ENCODE measurements at regions not wholly inside any gene's neighbourhood (a gene's known extent, or its start where the extent isn't known, plus 50 kb on each side); places are given as distances from the start of the nearest gene placed in this dataset.

- H3K23ac ChIP-seq (ENCODE audit: low read length), result no peak overlapping the region
- no peak overlapping the region for H3K18ac ChIP-seq (ENCODE audit: low read length)
- H2BK15ac ChIP-seq (replicated peaks; ENCODE audit: low read depth), result no peak overlapping the region
- no peak overlapping the region for H3K9ac ChIP-seq (ENCODE audit: low read length)
- H3K27ac ChIP-seq (ENCODE audit: low read depth, low read length), result no peak overlapping the region
- H3K4ac ChIP-seq (ENCODE audit: low read depth, low read length), result no peak overlapping the region
- DNase-seq, result peak; percentile 95
- no peak overlapping the region for H4K8ac ChIP-seq (ENCODE audit: low read depth, low read length)
- H2AK5ac ChIP-seq (ENCODE audit: low read length), result no peak overlapping the region
- no peaks in the 10 kb centered on the region for H3K36me3 ChIP-seq (ENCODE audit: control insufficient read depth, insufficient read depth, low read length)
- WGBS (ENCODE audit: extremely low coverage, insufficient coverage, low lambda C conversion rate), result no CpG with 5 or more reads among the region's 2 CpGs
- no peak overlapping the region for H3K4me3 ChIP-seq (ENCODE audit: low read length)
- H3K27me3 ChIP-seq (ENCODE audit: insufficient read depth, low read length, poor library complexity), result no peaks in the 10 kb centered on the region
- H3K4me1 ChIP-seq (ENCODE audit: control insufficient read depth, low read depth, low read length), result peaks cover 4% of the 10 kb centered on the region
- no peak overlapping the region for H4K5ac ChIP-seq (ENCODE audit: low read length)
- no peaks in the 10 kb centered on the region for H3K79me2 ChIP-seq (ENCODE audit: control insufficient read depth, insufficient read depth, low read length)
- no peak overlapping the region for H2BK120ac ChIP-seq (ENCODE audit: low read depth, low read length)
- peak overlapping the region; percentile 56 for H3K56ac ChIP-seq (ENCODE audit: low read length)
- H2BK5ac ChIP-seq (ENCODE audit: low read length), result no peak overlapping the region
- H3K4me2 ChIP-seq (ENCODE audit: low read length), result no peak overlapping the region
- no peaks in the 10 kb centered on the region for H3K79me1 ChIP-seq (ENCODE audit: low read length)
These were observed 164.1 kb upstream of the NCAM1 start for GRCh38 chr11:112797092-112797491.

GRCh38 chr11:112797648-112798293 is 163.4 kb upstream of the NCAM1 start:
- Histone ChIP-seq H3K18ac (ENCODE audit: low read length) (no peak overlapping the region), H3K27ac (ENCODE audit: low read depth, low read length) (no peak overlapping the region), H4K8ac (ENCODE audit: low read depth, low read length) (no peak overlapping the region), H3K4me3 (ENCODE audit: low read length) (no peak overlapping the region), H3K79me2 (ENCODE audit: control insufficient read depth, insufficient read depth, low read length) (no peaks in the 10 kb centered on the region), H3K27me3 (ENCODE audit: insufficient read depth, low read length, poor library complexity) (no peaks in the 10 kb centered on the region), H3K36me3 (ENCODE audit: control insufficient read depth, insufficient read depth, low read length) (no peaks in the 10 kb centered on the region), H2BK15ac (replicated peaks; ENCODE audit: low read depth) (no peak overlapping the region), H3K4ac (ENCODE audit: low read depth, low read length) (no peak overlapping the region), H3K4me1 (ENCODE audit: control insufficient read depth, low read depth, low read length) (peaks cover 4% of the 10 kb centered on the region), H3K79me1 (ENCODE audit: low read length) (no peaks in the 10 kb centered on the region), H3K4me2 (ENCODE audit: low read length) (no peak overlapping the region), H3K23ac (ENCODE audit: low read length) (no peak overlapping the region), H2BK5ac (ENCODE audit: low read length) (no peak overlapping the region), H2BK120ac (ENCODE audit: low read depth, low read length) (no peak overlapping the region), H4K5ac (ENCODE audit: low read length) (peak overlapping the region; percentile 12), H2AK5ac (ENCODE audit: low read length) (peak overlapping the region; percentile 50), H3K9ac (ENCODE audit: low read length) (no peak overlapping the region), H3K56ac (ENCODE audit: low read length) (peak overlapping the region; percentile 56)
- WGBS (ENCODE audit: extremely low coverage, insufficient coverage, low lambda C conversion rate), result no CpG with 5 or more reads among the region's 14 CpGs
- DNase-seq, result peak; percentile 84

GRCh38 chr11:112801025-112801816 is 160.0 kb upstream of the NCAM1 start:
- Histone ChIP-seq H3K4me2 (ENCODE audit: low read length) (no peak overlapping the region), H3K18ac (ENCODE audit: low read length) (no peak overlapping the region), H3K4ac (ENCODE audit: low read depth, low read length) (no peak overlapping the region), H3K56ac (ENCODE audit: low read length) (no peak overlapping the region), H3K4me1 (ENCODE audit: control insufficient read depth, low read depth, low read length) (peaks cover 5% of the 10 kb centered on the region), H4K8ac (ENCODE audit: low read depth, low read length) (no peak overlapping the region), H3K23ac (ENCODE audit: low read length) (no peak overlapping the region), H2BK5ac (ENCODE audit: low read length) (no peak overlapping the region), H3K4me3 (ENCODE audit: low read length) (no peak overlapping the region), H3K27me3 (ENCODE audit: insufficient read depth, low read length, poor library complexity) (no peaks in the 10 kb centered on the region), H3K79me1 (ENCODE audit: low read length) (no peaks in the 10 kb centered on the region), H3K9ac (ENCODE audit: low read length) (no peak overlapping the region), H4K5ac (ENCODE audit: low read length) (no peak overlapping the region), H3K27ac (ENCODE audit: low read depth, low read length) (no peak overlapping the region), H3K36me3 (ENCODE audit: control insufficient read depth, insufficient read depth, low read length) (no peaks in the 10 kb centered on the region), H2BK15ac (replicated peaks; ENCODE audit: low read depth) (no peak overlapping the region), H2AK5ac (ENCODE audit: low read length) (no peak overlapping the region), H3K79me2 (ENCODE audit: control insufficient read depth, insufficient read depth, low read length) (no peaks in the 10 kb centered on the region), H2BK120ac (ENCODE audit: low read depth, low read length) (no peak overlapping the region)
- WGBS (ENCODE audit: extremely low coverage, insufficient coverage, low lambda C conversion rate), result no CpG with 5 or more reads among the region's 11 CpGs
- DNase-seq, result no peak

- peaks cover 9% of the 10 kb centered on the region for H3K4me1 ChIP-seq (ENCODE audit: control insufficient read depth, low read depth, low read length)
- no peak overlapping the region for H3K27ac ChIP-seq (ENCODE audit: low read depth, low read length)
These were observed 159.5 kb upstream of the NCAM1 start for GRCh38 chr11:112801817-112802088.

GRCh38 chr11:112805658-112806057 is 155.6 kb upstream of the NCAM1 start:
- no peaks in the 10 kb centered on the region for H3K27me3 ChIP-seq (ENCODE audit: insufficient read depth, low read length, poor library complexity)
- H3K36me3 ChIP-seq (ENCODE audit: control insufficient read depth, insufficient read depth, low read length), result no peaks in the 10 kb centered on the region
- no peak for DNase-seq
- no peak overlapping the region for H2BK120ac ChIP-seq (ENCODE audit: low read depth, low read length)
- H3K4me1 ChIP-seq (ENCODE audit: control insufficient read depth, low read depth, low read length), result peaks cover 11% of the 10 kb centered on the region
- H3K4ac ChIP-seq (ENCODE audit: low read depth, low read length), result no peak overlapping the region
- no peaks in the 10 kb centered on the region for H3K79me1 ChIP-seq (ENCODE audit: low read length)
- H4K8ac ChIP-seq (ENCODE audit: low read depth, low read length), result no peak overlapping the region
- no peak overlapping the region for H2AK5ac ChIP-seq (ENCODE audit: low read length)
- peak overlapping the region; percentile 2 for H3K56ac ChIP-seq (ENCODE audit: low read length)
- H3K27ac ChIP-seq (ENCODE audit: low read depth, low read length), result no peak overlapping the region
- no peak overlapping the region for H3K4me2 ChIP-seq (ENCODE audit: low read length)
- no peak overlapping the region for H3K4me3 ChIP-seq (ENCODE audit: low read length)
- whole genome bisulfite sequencing (ENCODE audit: extremely low coverage, insufficient coverage, low lambda C conversion rate), result no CpG with 5 or more reads among the region's 3 CpGs
- no peak overlapping the region for H3K18ac ChIP-seq (ENCODE audit: low read length)
- no peaks in the 10 kb centered on the region for H3K79me2 ChIP-seq (ENCODE audit: control insufficient read depth, insufficient read depth, low read length)
- no peak overlapping the region for H2BK5ac ChIP-seq (ENCODE audit: low read length)
- no peak overlapping the region for H3K9ac ChIP-seq (ENCODE audit: low read length)
- H2BK15ac ChIP-seq (replicated peaks; ENCODE audit: low read depth), result no peak overlapping the region
- H3K23ac ChIP-seq (ENCODE audit: low read length), result no peak overlapping the region
- H4K5ac ChIP-seq (ENCODE audit: low read length), result no peak overlapping the region

More at GRCh38 chr11:112801817-112802088, 159.5 kb upstream of the NCAM1 start:
- Histone ChIP-seq H4K5ac (ENCODE audit: low read length) (no peak overlapping the region), H3K4me3 (ENCODE audit: low read length) (no peak overlapping the region), H3K4ac (ENCODE audit: low read depth, low read length) (no peak overlapping the region), H2AK5ac (ENCODE audit: low read length) (no peak overlapping the region), H2BK5ac (ENCODE audit: low read length) (no peak overlapping the region), H3K4me2 (ENCODE audit: low read length) (no peak overlapping the region), H4K8ac (ENCODE audit: low read depth, low read length) (no peak overlapping the region), H3K56ac (ENCODE audit: low read length) (no peak overlapping the region), H3K18ac (ENCODE audit: low read length) (no peak overlapping the region), H3K79me2 (ENCODE audit: control insufficient read depth, insufficient read depth, low read length) (no peaks in the 10 kb centered on the region), H2BK120ac (ENCODE audit: low read depth, low read length) (no peak overlapping the region), H3K23ac (ENCODE audit: low read length) (no peak overlapping the region), H3K9ac (ENCODE audit: low read length) (no peak overlapping the region), H3K36me3 (ENCODE audit: control insufficient read depth, insufficient read depth, low read length) (no peaks in the 10 kb centered on the region), H2BK15ac (replicated peaks; ENCODE audit: low read depth) (no peak overlapping the region), H3K79me1 (ENCODE audit: low read length) (no peaks in the 10 kb centered on the region), H3K27me3 (ENCODE audit: insufficient read depth, low read length, poor library complexity) (no peaks in the 10 kb centered on the region)
- WGBS (ENCODE audit: extremely low coverage, insufficient coverage, low lambda C conversion rate), result no CpG with 5 or more reads among the region's 5 CpGs
- DNase-seq, result no peak

GRCh38 chr11:112806256-112806655 is 155.0 kb upstream of the NCAM1 start:
- H3K27me3 ChIP-seq (ENCODE audit: insufficient read depth, low read length, poor library complexity), result no peaks in the 10 kb centered on the region
- H3K56ac ChIP-seq (ENCODE audit: low read length), result no peak overlapping the region
- peaks cover 11% of the 10 kb centered on the region for H3K4me1 ChIP-seq (ENCODE audit: control insufficient read depth, low read depth, low read length)
- no peak overlapping the region for H3K9ac ChIP-seq (ENCODE audit: low read length)
- H4K8ac ChIP-seq (ENCODE audit: low read depth, low read length), result no peak overlapping the region
- no peak overlapping the region for H3K27ac ChIP-seq (ENCODE audit: low read depth, low read length)
- H2BK120ac ChIP-seq (ENCODE audit: low read depth, low read length), result no peak overlapping the region
- no peak overlapping the region for H3K18ac ChIP-seq (ENCODE audit: low read length)
- H3K4me2 ChIP-seq (ENCODE audit: low read length), result no peak overlapping the region
- no peak overlapping the region for H3K23ac ChIP-seq (ENCODE audit: low read length)
- no peak overlapping the region for H2BK5ac ChIP-seq (ENCODE audit: low read length)
- no peaks in the 10 kb centered on the region for H3K79me1 ChIP-seq (ENCODE audit: low read length)
- H3K79me2 ChIP-seq (ENCODE audit: control insufficient read depth, insufficient read depth, low read length), result no peaks in the 10 kb centered on the region
- H3K4ac ChIP-seq (ENCODE audit: low read depth, low read length), result no peak overlapping the region
- no peak overlapping the region for H2AK5ac ChIP-seq (ENCODE audit: low read length)
- no peak overlapping the region for H4K5ac ChIP-seq (ENCODE audit: low read length)
- no peak overlapping the region for H2BK15ac ChIP-seq (replicated peaks; ENCODE audit: low read depth)
- DNase-seq, result no peak
- no peak overlapping the region for H3K4me3 ChIP-seq (ENCODE audit: low read length)
- H3K36me3 ChIP-seq (ENCODE audit: control insufficient read depth, insufficient read depth, low read length), result no peaks in the 10 kb centered on the region

All from mesendoderm (in vitro differentiated cells).